HG03520 (cell line): ENCODE measurements at regions not wholly inside any gene's neighbourhood (a gene's known extent, or its start where the extent isn't known, plus 50 kb on each side); places are given as distances from the start of the nearest gene placed in this dataset.
A peak's percentile ranks its signal among the peaks of the same experiment; 100 is the strongest.
"Not testable (repeated sequence)": the region's sequence is repeated elsewhere in the genome, so short reads cannot be mapped to it uniquely, and the experiment has no call there.

Experiments used
- ATAC-seq: cut with Tn5 transposase; IDR thresholded peaks from one replicate; pipeline ENCODE4 v1.9.1; 2021; ENCODE audit warnings: mild to moderate bottlenecking, moderate library complexity; ENCODE audit not compliant: unreplicated experiment

GRCh38 chr2:13143451-13143850 is 426.7 kb downstream of the TRIB2 start:
- ATAC-seq, result no peak

DNA sequence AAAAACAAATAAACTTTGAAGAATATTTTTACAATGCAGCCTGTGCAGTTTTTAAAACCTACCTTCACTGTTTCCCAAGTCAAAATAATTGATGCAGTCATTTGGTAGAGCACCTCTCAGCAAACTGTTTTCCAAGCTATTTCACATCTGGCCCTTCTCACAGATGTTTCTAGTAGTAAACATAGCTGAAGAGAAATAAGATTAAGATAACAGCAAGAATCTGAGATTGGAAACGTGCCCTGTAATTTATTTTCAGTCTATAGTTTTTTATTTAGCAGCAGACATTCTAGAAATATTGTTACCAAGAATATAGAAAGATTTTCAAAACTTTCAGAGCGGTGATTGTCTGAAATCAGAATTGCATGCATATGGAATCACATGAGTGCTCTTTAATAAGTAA is 440.2 kb downstream of the TRIB2 start:
- ATAC-seq, result no peak

DNA sequence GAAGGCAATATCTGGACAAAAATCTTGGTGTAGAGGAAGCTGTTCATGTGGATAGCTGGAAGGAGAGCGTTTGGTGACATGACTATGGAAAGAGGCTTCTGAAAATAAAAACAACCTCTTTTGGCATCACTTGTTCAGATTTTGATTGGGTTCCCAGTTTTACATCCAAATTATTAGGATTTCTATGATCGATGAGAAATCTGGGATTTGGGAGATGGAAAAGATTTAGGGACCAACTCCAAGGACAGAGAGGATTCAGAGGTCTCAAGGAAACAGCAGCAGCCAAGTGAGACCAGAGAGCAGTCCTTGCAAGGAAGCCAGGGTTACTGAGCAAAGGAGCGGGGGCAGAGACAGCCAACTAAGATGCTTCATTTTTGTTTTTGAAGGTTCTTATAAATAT is 441.7 kb downstream of the TRIB2 start:
- ATAC-seq, result no peak

GRCh38 chr2:13180729-13181128 is 464.0 kb downstream of the TRIB2 start:
- no peak for ATAC-seq

GRCh38 chr2:13193075-13193474 is 476.3 kb downstream of the TRIB2 start:
- peak; percentile 97 for ATAC-seq

DNA sequence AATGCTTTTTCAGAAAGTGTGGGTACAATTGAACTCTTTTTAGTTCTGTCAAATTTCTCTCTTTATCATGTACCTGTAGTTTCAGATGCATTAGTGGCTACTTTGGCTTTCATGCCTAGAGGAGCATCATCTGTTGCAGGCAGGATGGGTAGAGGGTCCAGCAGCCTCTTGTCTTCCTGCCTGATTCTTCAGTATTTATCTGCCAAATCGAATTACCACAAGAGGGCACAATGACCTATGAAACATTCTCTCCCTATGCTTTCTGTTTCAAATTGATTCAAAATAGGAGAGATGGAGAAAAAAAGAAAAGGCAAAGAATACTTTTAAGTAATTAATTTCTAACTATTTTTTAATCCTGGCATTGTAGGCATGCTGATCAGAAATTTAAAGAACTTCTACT is 477.2 kb downstream of the TRIB2 start:
- ATAC-seq, result peak; percentile 76

DNA sequence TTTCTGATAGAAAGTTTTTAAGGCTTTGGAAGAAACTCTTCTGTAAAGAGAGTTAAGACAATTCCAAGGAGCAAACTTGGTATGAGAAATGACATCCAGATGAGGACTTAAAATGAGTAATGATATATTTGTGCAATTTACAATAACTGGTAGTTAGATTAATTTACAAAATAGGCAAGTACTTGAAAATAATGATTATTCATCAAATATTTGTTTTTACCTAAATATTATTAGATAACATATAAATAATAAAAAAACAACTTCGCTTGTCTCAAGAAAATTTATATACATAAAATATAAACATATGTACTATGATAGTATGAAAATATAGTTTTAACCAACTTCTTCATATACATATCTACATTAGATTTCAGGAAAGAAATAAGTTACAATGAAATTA is 478.5 kb downstream of the TRIB2 start:
- ATAC-seq, result no peak

- ATAC-seq, result no peak
Observed at GRCh38 chr2:13197248-13197647, 480.5 kb downstream of the TRIB2 start.

DNA sequence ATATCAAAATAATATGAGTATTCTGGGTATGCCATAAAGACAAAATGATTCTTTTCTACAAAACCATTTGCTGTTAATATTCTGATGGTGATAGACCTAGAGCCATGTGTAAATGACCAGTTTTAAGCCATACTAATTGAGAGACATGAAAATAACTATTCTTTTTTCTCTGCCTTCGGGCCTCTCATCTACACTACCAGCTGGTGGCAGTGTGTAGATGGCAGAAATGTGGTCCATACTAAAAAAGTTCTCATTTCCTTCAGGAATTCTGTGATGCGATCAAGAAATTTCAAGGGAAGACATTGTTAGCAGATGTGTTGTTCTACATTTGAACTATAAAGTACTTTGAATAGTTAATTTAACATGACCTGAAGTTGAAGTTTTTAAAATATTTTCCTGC is 485.2 kb downstream of the TRIB2 start:
- no peak for ATAC-seq

DNA sequence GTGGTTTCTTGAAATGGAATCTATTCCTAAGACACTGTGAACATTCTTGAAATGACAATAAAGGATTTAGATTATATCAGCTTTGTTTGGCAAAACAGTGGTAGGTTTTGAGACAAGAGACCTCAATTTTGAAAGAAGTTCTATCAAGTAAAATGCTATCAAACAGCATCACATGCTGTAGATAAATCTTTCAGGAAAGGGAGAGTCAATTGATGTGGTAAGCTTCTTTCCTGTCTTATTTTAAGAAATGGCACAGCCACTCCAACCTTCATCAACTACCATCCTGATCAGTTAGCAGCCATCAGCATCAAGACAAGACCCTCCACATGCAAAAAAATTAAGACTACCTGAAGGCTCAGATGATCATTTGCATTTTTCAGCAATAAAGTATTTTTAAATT is 495.4 kb downstream of the TRIB2 start:
- ATAC-seq, result no peak

GRCh38 chr2:13218205-13218604 is 501.5 kb downstream of the TRIB2 start:
- ATAC-seq, result no peak

DNA sequence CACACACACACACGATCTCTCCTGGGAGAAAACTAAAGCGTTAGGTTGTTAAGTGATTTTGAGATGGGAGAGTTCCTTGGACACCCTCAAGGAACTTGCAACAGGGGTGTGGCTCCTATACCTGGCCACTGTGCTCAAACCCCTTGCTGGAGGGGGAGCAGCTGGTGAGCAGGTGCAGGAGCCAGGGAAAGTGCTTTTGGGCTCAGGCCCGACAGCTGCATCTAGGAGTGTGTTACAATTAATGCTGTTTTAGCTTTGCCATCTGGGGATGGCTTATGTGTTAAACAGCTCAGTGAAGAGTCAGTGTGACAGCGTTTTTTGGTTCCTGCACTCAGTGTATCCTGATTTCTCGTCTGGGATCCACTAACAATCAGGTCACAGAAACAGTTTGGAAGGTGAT is 510.8 kb downstream of the TRIB2 start:
- no peak for ATAC-seq

DNA sequence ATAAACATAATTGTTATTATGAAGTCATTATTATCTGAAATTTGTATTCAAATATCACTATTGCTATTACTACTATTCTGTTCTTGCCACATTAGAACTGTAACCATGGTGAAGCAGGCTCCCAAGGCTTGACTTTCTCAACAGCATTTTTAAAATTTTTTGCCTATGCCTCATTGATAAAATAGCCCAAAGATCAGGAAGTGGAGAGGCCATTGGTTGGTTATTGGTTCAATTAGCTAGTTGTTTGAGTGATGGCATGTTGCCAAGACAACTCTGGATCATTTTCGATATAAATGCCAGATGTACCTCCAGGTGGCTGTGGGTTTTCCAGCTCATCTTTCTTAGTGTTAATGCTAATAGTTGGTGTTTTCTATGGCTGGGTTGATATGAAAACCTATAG is 513.5 kb downstream of the TRIB2 start:
- no peak for ATAC-seq

GRCh38 chr2:13240061-13240460 is 523.3 kb downstream of the TRIB2 start:
- ATAC-seq, result peak; percentile 35

GRCh38 chr2:13240789-13241487 is 524.2 kb downstream of the TRIB2 start:
- ATAC-seq, result peak; percentile 83

DNA sequence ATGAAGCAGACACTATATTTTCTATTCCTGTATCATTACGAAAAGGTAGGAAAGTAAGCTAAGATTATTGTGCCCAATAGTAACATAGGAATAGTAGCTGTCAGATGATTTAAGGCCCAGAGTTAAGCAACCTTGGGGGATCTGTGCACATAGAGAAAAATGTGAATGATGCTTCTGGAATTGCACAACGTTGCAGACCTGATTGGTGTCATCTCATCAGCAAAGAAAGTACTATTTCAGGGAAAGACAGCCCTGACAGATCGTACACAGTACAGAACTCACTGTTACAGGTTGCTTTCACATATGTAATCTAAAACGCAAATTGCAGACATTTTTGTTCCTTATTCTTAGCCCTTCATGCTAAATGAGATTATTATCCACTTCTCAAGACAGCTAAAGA is 535.9 kb downstream of the TRIB2 start:
- ATAC-seq, result no peak

- ATAC-seq, result peak; percentile 66
Observed at GRCh38 chr2:13255485-13255884, 538.7 kb downstream of the TRIB2 start.

DNA sequence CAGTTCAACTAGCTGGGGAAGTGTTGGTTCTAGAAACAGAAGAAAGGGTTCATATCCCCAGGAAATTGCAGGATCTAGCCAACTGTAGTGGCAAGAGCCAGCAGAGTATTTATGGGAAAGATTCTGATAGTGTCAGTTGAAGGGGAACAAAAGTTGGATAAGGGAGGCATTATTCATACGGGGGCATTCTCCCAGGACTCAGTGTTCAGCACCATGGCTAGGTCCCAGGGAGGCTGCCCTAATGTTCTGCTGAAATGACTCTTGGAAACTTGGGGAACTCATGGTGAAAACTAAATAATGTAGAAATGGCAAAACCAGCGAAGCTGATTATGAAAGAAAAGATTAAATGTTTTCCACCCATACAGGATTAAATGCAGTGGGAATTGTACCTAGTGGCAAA is 543.7 kb downstream of the TRIB2 start:
- ATAC-seq, result no peak

DNA sequence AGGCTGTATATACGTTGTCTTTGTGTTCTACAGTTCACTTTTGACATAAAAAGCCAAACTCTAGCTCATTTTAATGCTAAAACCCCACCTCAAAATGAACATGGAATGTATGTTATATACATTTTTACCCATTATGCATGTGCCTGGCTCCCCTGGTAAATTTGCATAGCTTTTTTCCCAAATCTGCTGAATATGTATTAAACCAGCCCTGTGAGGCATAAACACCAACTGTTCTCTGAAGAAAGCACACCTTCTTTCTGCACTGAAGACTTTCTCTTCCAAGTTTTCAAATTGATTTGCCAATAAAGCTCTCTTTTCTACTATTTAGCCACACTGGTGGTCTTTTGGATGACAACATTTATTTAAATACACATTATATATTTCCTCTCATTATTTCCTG is 549.4 kb downstream of the TRIB2 start:
- no peak for ATAC-seq

DNA sequence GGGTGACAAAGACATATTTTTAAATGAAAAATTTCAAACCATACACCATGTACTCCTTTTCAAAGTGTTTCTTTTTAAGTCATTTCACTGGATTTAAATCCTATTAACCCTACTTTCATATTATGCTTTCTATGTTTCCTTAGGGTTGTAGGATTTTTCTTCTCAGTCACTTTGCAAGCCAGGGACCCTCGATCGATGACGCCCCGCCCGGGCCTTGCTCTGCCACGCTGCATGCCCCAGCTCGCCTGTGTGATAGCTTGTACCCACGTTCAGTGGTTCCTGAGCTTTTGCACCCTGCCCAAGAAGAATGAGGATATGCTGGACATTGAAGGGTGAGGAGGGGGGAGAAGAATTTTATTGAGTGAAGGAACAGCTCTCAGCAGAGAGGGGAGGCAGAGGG is 568.0 kb downstream of the TRIB2 start:
- ATAC-seq, result no peak

DNA sequence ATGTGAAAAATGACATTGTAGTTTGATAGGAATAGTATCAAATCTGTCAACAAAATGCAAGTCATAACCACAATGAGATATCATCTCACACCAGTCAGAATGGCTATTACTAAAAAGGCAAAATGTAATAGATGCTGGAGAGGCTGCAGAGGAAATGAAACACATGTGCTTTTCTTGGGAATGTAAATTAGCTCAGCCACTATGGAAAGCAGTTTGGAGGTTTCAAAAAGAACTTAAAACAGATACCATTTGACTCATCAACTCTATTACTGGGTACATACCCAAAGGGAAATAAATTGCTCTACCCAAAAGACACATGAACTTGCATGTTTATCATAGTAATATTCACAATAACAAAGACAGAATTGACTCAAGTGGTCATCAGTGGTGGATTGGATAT is 572.6 kb downstream of the TRIB2 start:
- ATAC-seq, result no peak

DNA sequence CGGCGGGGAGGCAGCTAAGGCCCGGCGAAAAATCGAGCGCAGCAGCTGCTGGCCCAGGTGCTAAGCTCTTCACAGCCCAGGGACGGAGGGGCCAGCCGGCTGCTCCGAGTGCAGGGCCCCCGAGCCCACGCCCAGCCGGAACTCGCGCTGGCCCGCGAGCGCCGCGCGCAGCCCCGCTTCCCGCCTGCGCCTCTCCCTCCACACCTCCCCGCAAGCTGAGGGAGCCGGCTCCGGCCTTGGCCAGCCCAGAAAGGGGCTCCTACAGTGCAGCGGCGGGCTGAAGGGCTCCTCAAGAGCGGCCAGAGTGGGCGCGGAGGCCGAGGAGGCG is 591.7 kb downstream of the TRIB2 start:
- not testable (repeated sequence) for ATAC-seq

DNA sequence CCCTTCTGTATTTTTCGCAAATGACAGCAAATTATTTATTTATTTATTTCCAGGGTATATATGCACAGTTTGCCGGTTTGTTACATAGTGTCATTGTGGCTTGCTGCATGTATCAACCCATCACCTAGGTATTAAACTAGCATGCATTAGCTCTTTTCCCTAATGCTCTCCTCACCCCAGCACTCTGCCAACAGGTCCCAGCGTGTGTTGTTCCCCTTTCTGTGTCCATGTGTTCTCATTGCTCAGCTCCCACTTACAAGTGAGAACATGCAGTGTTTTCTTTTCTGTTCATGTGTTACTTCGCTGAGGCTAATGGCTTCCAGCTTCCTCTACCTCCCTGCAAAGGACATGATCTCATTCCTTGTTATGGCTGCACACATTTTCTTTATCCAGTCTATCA is 592.3 kb downstream of the TRIB2 start:
- ATAC-seq, result no peak

GRCh38 chr2:13332060-13332459 is 615.3 kb downstream of the TRIB2 start:
- ATAC-seq, result no peak
